Loucy (cell line): ENCODE measurements at regions not wholly inside any gene's neighbourhood (a gene's known extent, or its start where the extent isn't known, plus 50 kb on each side); places are given as distances from the start of the nearest gene placed in this dataset.

ENCODE experiments used
- CTCF ChIP-seq: fragments of 200-600 bp; sonication (generic); conservative IDR thresholded peaks from 2 replicates; pipeline ENCODE4 v1.5.1; 2014; ENCODE audit warnings: mild to moderate bottlenecking, antibody characterized with exemption, low read length
- EZH2phosphoT487 ChIP-seq: fragments of 200-600 bp; IDR thresholded peaks from 2 replicates; pipeline ENCODE4 v1.6.1; 2018; ENCODE audit warnings: antibody characterized with exemption, mild to moderate bottlenecking, moderate library complexity, borderline replicate concordance

GRCh38 chr18:78632111-78632541, 347.5 kb upstream of the SALL3 start:
- no peak for TF ChIP-seq CTCF
- no peak for TF ChIP-seq EZH2phosphoT487
